DND-41 (cell line): ENCODE measurements at regions not wholly inside any gene's neighbourhood (a gene's known extent, or its start where the extent isn't known, plus 50 kb on each side); places are given as distances from the start of the nearest gene placed in this dataset.

Source experiments
- ATAC-seq: fragments of 200-7000 bp; cut with Tn5 transposase; 3 replicates; pipeline ENCODE4 v1.9.1; 2021; ENCODE audit warnings: low read depth; ENCODE audit not compliant: insufficient read depth
- DNase-seq: peaks from one replicate; pipeline ENCODE4 v3.0.0-alpha.2; 2020
- H2AFZ ChIP-seq: 2 replicates; pipeline ENCODE4 v1.6.0; 2012; ENCODE audit warnings: low read depth, low read length
- H3K27ac ChIP-seq: 2 replicates; pipeline ENCODE4 v1.5.1; 2012; ENCODE audit warnings: low read length, inconsistent platforms
- H3K27me3 ChIP-seq: fragments of 200-600 bp; sonication (generic); 2 replicates; pipeline ENCODE4 v1.6.0; 2012; ENCODE audit warnings: low read length, mild to moderate bottlenecking, inconsistent platforms; ENCODE audit not compliant: insufficient read depth, poor library complexity
- H3K36me3 ChIP-seq: 2 replicates; pipeline ENCODE4 v1.5.1; 2012; ENCODE audit warnings: low read length, inconsistent platforms; ENCODE audit not compliant: insufficient read depth
- H3K4me1 ChIP-seq: 2 replicates; pipeline ENCODE4 v1.5.1; 2012; ENCODE audit warnings: mild to moderate bottlenecking, low read length; ENCODE audit not compliant: insufficient read depth
- H3K4me2 ChIP-seq: 2 replicates; pipeline ENCODE4 v1.6.0; 2012; ENCODE audit warnings: mild to moderate bottlenecking, moderate library complexity, low read length, inconsistent platforms; ENCODE audit not compliant: insufficient read depth
- H3K4me3 ChIP-seq, 2 experiments: fragments of 200-600 bp in 1 of 2; shearing (Covaris generic) in 1 of 2; 2 replicates each; pipeline ENCODE4 v1.5.1; 2012 to 2016; ENCODE audit warnings: inconsistent platforms in 2 of 2, low read length in 2 of 2, mild to moderate bottlenecking in 2 of 2, low read depth in 1 of 2, moderate library complexity in 1 of 2
- H3K79me2 ChIP-seq: 2 replicates; pipeline ENCODE4 v1.6.0; 2012; ENCODE audit warnings: low read length, inconsistent platforms; ENCODE audit not compliant: insufficient read depth
- H3K9ac ChIP-seq: 2 replicates; pipeline ENCODE4 v1.6.0; 2012; ENCODE audit warnings: low read depth, mild to moderate bottlenecking, inconsistent platforms, low read length, moderate library complexity
- H3K9me3 ChIP-seq: 2 replicates; pipeline ENCODE4 v1.5.1; 2012; ENCODE audit warnings: low read length, moderate library complexity, mild to moderate bottlenecking, inconsistent platforms; ENCODE audit not compliant: insufficient read depth, severe bottlenecking
- H4K20me1 ChIP-seq: 2 replicates; pipeline ENCODE4 v1.6.0; 2012; ENCODE audit warnings: low read length; ENCODE audit not compliant: insufficient read depth
- CTCF ChIP-seq: IDR thresholded peaks from 2 replicates; pipeline ENCODE4 v1.5.1; 2012; ENCODE audit warnings: borderline replicate concordance, low read length, moderate library complexity, mild to moderate bottlenecking; ENCODE audit not compliant: poor library complexity, severe bottlenecking; ENCODE audit errors: extremely low read depth
- EZH2 ChIP-seq: IDR thresholded peaks from 3 replicates; pipeline ENCODE4 v1.6.1; 2012; ENCODE audit warnings: borderline replicate concordance, low read depth, mild to moderate bottlenecking, moderate library complexity, low read length, inconsistent platforms; ENCODE audit not compliant: severe bottlenecking

GRCh38 chr18:24825397-24825796, 365.0 kb downstream of the HRH4 start:
- TF ChIP-seq CTCF (no peak), EZH2 (no peak)
- Histone ChIP-seq H3K27ac (no peak overlapping the region), H3K9me3 (no peaks in the 10 kb centered on the region), H3K9ac (no peak overlapping the region), H3K79me2 (no peaks in the 10 kb centered on the region), H3K4me3 (no peak overlapping the region), H3K36me3 (no peaks in the 10 kb centered on the region), H3K27me3 (peaks cover 5% of the 10 kb centered on the region), H3K4me1 (no peaks in the 10 kb centered on the region), H3K4me2 (no peak overlapping the region), H4K20me1 (no peaks in the 10 kb centered on the region), H2AFZ (no peak overlapping the region)
- ATAC-seq (no peak), DNase-seq (no peak)

GRCh38 chr18:24826605-24827004, 366.2 kb downstream of the HRH4 start:
- no peaks in the 10 kb centered on the region for H3K4me1 ChIP-seq
- ATAC-seq (no peak), DNase-seq (no peak)
- no peak overlapping the region for H3K4me3 ChIP-seq
- H4K20me1 ChIP-seq: no peaks in the 10 kb centered on the region
- no peak overlapping the region for H3K27ac ChIP-seq
- H3K9me3 ChIP-seq: no peaks in the 10 kb centered on the region
- no peak overlapping the region for H3K9ac ChIP-seq
- H2AFZ ChIP-seq: no peak overlapping the region
- H3K79me2 ChIP-seq: no peaks in the 10 kb centered on the region
- no peaks in the 10 kb centered on the region for H3K36me3 ChIP-seq
- no peak overlapping the region for H3K4me2 ChIP-seq
- peaks cover 5% of the 10 kb centered on the region for H3K27me3 ChIP-seq
- TF ChIP-seq CTCF (no peak), EZH2 (no peak)

- Histone ChIP-seq H4K20me1 (no peaks in the 10 kb centered on the region), H3K27ac (no peak overlapping the region), H3K9ac (no peak overlapping the region), H3K4me1 (no peaks in the 10 kb centered on the region), H3K79me2 (no peaks in the 10 kb centered on the region), H3K4me2 (no peak overlapping the region), H3K36me3 (no peaks in the 10 kb centered on the region), H2AFZ (no peak overlapping the region), H3K4me3 (no peak overlapping the region), H3K27me3 (peaks cover 5% of the 10 kb centered on the region), H3K9me3 (no peaks in the 10 kb centered on the region)
- ATAC-seq (no peak), DNase-seq (no peak)
- TF ChIP-seq EZH2: no peak
- no peak for TF ChIP-seq CTCF
Observed at GRCh38 chr18:24827501-24827900, 367.1 kb downstream of the HRH4 start.

GRCh38 chr18:24831081-24831480, 370.6 kb downstream of the HRH4 start:
- Histone ChIP-seq H3K9me3 (no peaks in the 10 kb centered on the region), H2AFZ (no peak overlapping the region), H4K20me1 (no peaks in the 10 kb centered on the region), H3K27me3 (peaks cover 5% of the 10 kb centered on the region), H3K9ac (no peak overlapping the region), H3K36me3 (no peaks in the 10 kb centered on the region), H3K4me3 (no peak overlapping the region), H3K27ac (no peak overlapping the region), H3K4me2 (no peak overlapping the region), H3K4me1 (no peaks in the 10 kb centered on the region), H3K79me2 (no peaks in the 10 kb centered on the region)
- DNase-seq (no peak), ATAC-seq (no peak)
- TF ChIP-seq EZH2 (no peak), CTCF (no peak)
